Glutamatergic neuron (in vitro differentiated cells): ENCODE measurements at regions not wholly inside any gene's neighbourhood (a gene's known extent, or its start where the extent isn't known, plus 50 kb on each side); places are given as distances from the start of the nearest gene placed in this dataset.
"Not testable (repeated sequence)": the region's sequence is repeated elsewhere in the genome, so short reads cannot be mapped to it uniquely, and the experiment has no call there.

Experiments used
- DNase-seq: peaks from one replicate; pipeline ENCODE4 v3.0.0; 2022
- H3K27ac Mint-ChIP-seq: one replicate; pipeline ENCODE4 v1.8.0; 2020; ENCODE audit warnings: mild to moderate bottlenecking, mixed read lengths, inconsistent platforms; ENCODE audit not compliant: unreplicated experiment
- H3K27me3 Mint-ChIP-seq: one replicate; pipeline ENCODE4 v1.8.0; 2020; ENCODE audit warnings: mild to moderate bottlenecking, moderate library complexity, mixed read lengths, inconsistent platforms; ENCODE audit not compliant: unreplicated experiment
- H3K36me3 Mint-ChIP-seq: one replicate; pipeline ENCODE4 v1.8.0; 2020; ENCODE audit warnings: mild to moderate bottlenecking, mixed read lengths, inconsistent platforms; ENCODE audit not compliant: unreplicated experiment
- H3K4me1 Mint-ChIP-seq: one replicate; pipeline ENCODE4 v1.8.0; 2020; ENCODE audit warnings: mild to moderate bottlenecking, low read depth, mixed read lengths, inconsistent platforms; ENCODE audit not compliant: unreplicated experiment
- H3K4me3 Mint-ChIP-seq: one replicate; pipeline ENCODE4 v1.8.0; 2020; ENCODE audit warnings: mild to moderate bottlenecking, mixed read lengths, inconsistent platforms; ENCODE audit not compliant: unreplicated experiment
- H3K9me3 Mint-ChIP-seq: one replicate; pipeline ENCODE4 v1.8.0; 2020; ENCODE audit warnings: mild to moderate bottlenecking, moderate library complexity, mixed read lengths, inconsistent platforms; ENCODE audit not compliant: unreplicated experiment
- TF ChIP-seq, protein P1 (sequence below): fragments of 200-600 bp; sonication (generic); IDR thresholded peaks from one replicate; pipeline ENCODE4 v1.5.0; 2021; ENCODE audit not compliant: partially characterized antibody, unreplicated experiment

GRCh38 chr19:23542562-23542961 lies 144.4 kb downstream of the ZNF675 start:
- no peaks in the 10 kb centered on the region for H3K4me1 Mint-ChIP-seq
- H3K9me3 Mint-ChIP-seq: peaks cover 4% of the 10 kb centered on the region

DNA sequence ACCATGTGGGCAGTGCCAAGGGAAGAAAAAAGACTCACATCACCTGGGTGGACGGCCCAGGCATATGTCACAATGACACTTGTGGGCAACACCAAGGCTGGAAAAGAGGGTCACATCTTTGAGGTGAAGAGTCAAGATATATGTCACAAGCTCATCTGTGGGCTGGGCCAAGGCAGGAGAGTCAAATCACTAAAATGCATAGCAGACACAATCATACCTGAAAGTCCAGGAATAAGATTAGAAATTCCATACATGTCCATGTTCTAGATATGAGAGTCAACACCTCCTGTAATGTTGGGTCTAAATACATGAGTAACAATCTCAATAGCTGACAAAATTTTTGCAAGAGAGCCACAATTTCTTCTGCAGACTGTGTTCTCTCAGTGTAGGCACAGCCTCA lies 145.0 kb downstream of the ZNF675 start:
- Mint-ChIP-seq H3K27me3 (peaks cover 2% of the 10 kb centered on the region), H3K36me3 (peaks cover 10% of the 10 kb centered on the region), H3K9me3 (peaks cover 4% of the 10 kb centered on the region), H3K27ac (no peak overlapping the region), H3K4me1 (no peaks in the 10 kb centered on the region), H3K4me3 (no peak overlapping the region)
- no peak for DNase-seq
- TF ChIP-seq, protein P1, sequence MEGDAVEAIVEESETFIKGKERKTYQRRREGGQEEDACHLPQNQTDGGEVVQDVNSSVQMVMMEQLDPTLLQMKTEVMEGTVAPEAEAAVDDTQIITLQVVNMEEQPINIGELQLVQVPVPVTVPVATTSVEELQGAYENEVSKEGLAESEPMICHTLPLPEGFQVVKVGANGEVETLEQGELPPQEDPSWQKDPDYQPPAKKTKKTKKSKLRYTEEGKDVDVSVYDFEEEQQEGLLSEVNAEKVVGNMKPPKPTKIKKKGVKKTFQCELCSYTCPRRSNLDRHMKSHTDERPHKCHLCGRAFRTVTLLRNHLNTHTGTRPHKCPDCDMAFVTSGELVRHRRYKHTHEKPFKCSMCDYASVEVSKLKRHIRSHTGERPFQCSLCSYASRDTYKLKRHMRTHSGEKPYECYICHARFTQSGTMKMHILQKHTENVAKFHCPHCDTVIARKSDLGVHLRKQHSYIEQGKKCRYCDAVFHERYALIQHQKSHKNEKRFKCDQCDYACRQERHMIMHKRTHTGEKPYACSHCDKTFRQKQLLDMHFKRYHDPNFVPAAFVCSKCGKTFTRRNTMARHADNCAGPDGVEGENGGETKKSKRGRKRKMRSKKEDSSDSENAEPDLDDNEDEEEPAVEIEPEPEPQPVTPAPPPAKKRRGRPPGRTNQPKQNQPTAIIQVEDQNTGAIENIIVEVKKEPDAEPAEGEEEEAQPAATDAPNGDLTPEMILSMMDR: no peak

More at GRCh38 chr19:23542562-23542961, 144.4 kb downstream of the ZNF675 start:
- H3K36me3 Mint-ChIP-seq: peaks cover 10% of the 10 kb centered on the region
- no peak overlapping the region for H3K4me3 Mint-ChIP-seq
- peaks cover 2% of the 10 kb centered on the region for H3K27me3 Mint-ChIP-seq
- H3K27ac Mint-ChIP-seq: no peak overlapping the region
- TF ChIP-seq, protein P1: no peak
- DNase-seq: no peak

DNA sequence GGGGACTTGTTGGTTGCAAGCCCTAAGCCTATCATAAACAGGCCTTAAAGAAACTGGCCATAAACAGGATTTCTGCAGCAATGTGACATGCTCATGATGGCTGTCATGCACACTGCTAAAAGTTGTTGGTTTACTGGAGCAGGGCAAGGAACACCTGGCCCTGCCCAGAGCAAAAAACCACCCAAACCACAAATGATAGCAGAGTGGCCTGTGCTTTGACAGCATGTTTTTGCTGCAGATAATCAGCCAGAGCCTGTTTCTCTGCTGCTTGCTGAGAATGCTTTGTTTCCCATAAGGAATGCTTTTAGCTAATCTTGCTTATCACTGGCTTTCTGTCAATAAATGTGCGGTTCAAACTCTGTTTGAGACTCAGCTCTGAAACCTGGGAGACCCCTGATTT lies 144.9 kb upstream of the ZNF91 start:
- H3K4me1 Mint-ChIP-seq, DNase-seq, H3K27me3 Mint-ChIP-seq, H3K36me3 Mint-ChIP-seq, H3K9me3 Mint-ChIP-seq, H3K27ac Mint-ChIP-seq, H3K4me3 Mint-ChIP-seq: not testable (repeated sequence)

DNA sequence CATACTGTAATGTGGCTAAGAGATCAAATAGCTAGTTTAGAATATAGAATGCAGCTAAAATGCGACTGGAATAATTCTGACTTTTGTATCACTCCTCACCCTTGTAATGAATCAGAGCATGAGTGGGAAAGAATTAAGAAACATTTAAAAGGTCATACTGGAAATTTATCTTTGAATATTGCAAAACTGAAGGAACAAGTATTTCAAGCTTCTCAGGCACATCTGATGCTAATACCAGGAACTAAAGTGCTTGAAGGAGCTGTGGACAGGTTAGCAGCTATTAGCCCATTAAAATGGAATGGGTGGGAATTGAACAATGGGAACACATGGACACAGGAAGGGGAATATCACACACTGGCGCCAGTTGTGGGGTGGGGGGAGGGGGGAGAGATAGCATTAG lies 144.2 kb upstream of the ZNF91 start:
- TF ChIP-seq, protein P1: no peak
- Mint-ChIP-seq H3K4me3 (no peak overlapping the region), H3K4me1 (no peaks in the 10 kb centered on the region), H3K27ac (no peak overlapping the region), H3K9me3 (peaks cover 6% of the 10 kb centered on the region), H3K27me3 (peaks cover 2% of the 10 kb centered on the region), H3K36me3 (peaks cover 9% of the 10 kb centered on the region)
- DNase-seq: no peak

- peaks cover 15% of the 10 kb centered on the region for H3K9me3 Mint-ChIP-seq
- not testable (repeated sequence) for H3K27ac Mint-ChIP-seq, H3K36me3 Mint-ChIP-seq, H3K4me3 Mint-ChIP-seq, H3K4me1 Mint-ChIP-seq, DNase-seq, H3K27me3 Mint-ChIP-seq
These were observed 141.9 kb upstream of the ZNF91 start for GRCh38 chr19:23537136-23537535.

DNA sequence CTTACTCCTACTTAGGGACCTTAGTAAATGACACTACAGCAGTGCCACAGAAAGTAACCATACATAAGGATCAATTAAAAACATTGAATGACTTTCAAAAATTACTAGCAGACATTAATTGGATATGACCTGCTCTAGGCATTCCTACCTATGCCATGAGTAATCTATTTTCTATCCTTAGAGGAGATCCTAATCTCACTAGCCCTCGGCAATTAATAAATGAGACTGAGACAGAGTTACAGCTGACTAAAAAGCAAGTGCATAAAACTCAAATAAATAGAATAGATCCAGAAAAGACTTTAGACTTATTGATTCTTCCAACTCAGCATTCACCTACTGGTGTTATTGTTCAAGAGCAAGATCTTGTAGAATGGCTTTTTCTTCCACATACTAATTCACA lies 141.1 kb upstream of the ZNF91 start:
- H3K4me3 Mint-ChIP-seq, H3K4me1 Mint-ChIP-seq, DNase-seq, H3K27me3 Mint-ChIP-seq, H3K27ac Mint-ChIP-seq, H3K36me3 Mint-ChIP-seq: not testable (repeated sequence)
- H3K9me3 Mint-ChIP-seq: peaks cover 15% of the 10 kb centered on the region

DNA sequence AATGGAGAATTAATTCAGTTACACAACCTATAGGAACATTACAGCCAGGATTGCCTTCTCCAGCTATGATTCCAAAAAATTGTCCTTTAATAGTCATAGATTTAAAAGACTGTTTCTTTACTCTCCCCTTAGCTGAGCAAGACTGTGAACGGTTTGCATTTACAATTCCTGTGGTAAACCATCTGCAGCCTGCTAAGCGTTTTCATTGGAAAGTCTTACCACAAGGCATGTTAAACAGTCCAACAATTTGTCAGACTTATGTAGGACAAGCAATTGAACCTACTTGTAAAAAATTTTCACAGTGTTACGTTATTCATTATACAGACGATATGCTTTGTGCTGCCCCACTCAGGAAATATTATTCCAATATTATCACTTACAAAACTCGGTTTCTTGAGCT lies 140.6 kb upstream of the ZNF91 start:
- H3K27ac Mint-ChIP-seq, H3K4me1 Mint-ChIP-seq, DNase-seq, H3K4me3 Mint-ChIP-seq, H3K36me3 Mint-ChIP-seq, H3K27me3 Mint-ChIP-seq: not testable (repeated sequence)
- H3K9me3 Mint-ChIP-seq: peaks cover 17% of the 10 kb centered on the region

DNA sequence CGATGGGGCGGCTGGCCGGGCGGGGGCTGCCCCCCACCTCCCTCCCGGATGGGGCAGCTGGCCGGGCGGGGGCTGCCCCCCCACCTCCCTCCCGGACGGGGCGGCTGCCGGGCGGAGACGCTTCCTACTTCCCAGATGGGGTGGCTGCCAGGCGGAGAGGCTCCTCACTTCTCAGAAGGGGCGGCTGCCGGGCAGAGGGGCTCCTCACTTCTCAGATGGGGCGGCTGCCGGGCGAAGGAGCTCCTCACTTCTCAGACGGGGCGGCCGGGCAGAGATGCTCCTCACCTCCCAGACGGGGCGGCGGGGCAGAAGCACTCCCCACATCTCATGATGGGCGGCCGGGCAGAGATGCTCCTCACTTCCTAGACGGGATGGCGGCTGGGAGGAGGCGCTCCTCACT lies 138.2 kb upstream of the ZNF91 start:
- Mint-ChIP-seq H3K36me3 (peaks cover 24% of the 10 kb centered on the region), H3K9me3 (peaks cover 19% of the 10 kb centered on the region)
- DNase-seq: peak; percentile 23
- not testable (repeated sequence) for H3K4me1 Mint-ChIP-seq, H3K4me3 Mint-ChIP-seq, H3K27me3 Mint-ChIP-seq, H3K27ac Mint-ChIP-seq
